NT2/D1 (cell line): ENCODE measurements at regions not wholly inside any gene's neighbourhood (a gene's known extent, or its start where the extent isn't known, plus 50 kb on each side); places are given as distances from the start of the nearest gene placed in this dataset.

ENCODE experiments used
- SUZ12 ChIP-seq: IDR thresholded peaks from 2 replicates; pipeline ENCODE4 v1.6.1; 2011; ENCODE audit not compliant: insufficient read length, insufficient read depth; ENCODE audit errors: extremely low read depth
- YY1 ChIP-seq: IDR thresholded peaks from 2 replicates; pipeline ENCODE4 v1.6.1; 2011; ENCODE audit not compliant: insufficient read length, insufficient read depth
- ZNF274 ChIP-seq: IDR thresholded peaks from 2 replicates; pipeline ENCODE4 v1.6.1; 2011; ENCODE audit warnings: mild to moderate bottlenecking, low read depth, low read length

DNA sequence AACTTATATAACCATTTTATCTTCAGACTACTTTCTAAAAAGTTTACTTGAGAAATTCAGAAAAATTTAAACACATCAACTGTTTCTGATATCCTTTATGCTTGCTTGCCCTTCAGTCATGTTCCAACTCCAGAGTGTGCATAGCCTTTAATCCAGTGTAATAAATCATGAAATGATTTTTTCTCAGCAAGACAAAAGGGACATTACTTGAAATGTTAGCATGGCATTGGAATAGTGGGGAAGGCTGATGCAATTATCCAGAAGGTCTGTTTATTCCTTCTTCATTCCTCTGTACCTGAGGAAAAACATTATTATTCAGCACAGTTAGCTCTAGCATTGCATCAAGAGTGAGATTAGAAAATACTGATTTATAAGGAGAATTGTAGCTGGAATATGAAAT is 209.9 kb downstream of the SLC7A11 start:
- TF ChIP-seq SUZ12 (no peak), ZNF274 (no peak), YY1 (no peak)
